K562 (cell line): ENCODE measurements at regions not wholly inside any gene's neighbourhood (a gene's known extent, or its start where the extent isn't known, plus 50 kb on each side); places are given as distances from the start of the nearest gene placed in this dataset.

ENCODE experiments used
- ATAC-seq: fragments of 200-7000 bp; cut with Tn5 transposase; 3 replicates; pipeline ENCODE4 v1.9.1; 2020; ENCODE audit warnings: moderate library complexity
- BruUV-seq: library from RNA; stranded (reverse); fragments of 400-500 nt; replicated peaks from 2 replicates; lab custom pipeline; 2021; lab: Mats Ljungman, UMichigan
- CTCF ChIA-PET: fragments of 300-600 bp; formaldehyde crosslinking; extraction: SDS; loops from one replicate; lab custom pipeline; 2021; ENCODE audit warnings: low intra/inter-chr PET ratio; lab: Yijun Ruan, JAX
- POLR2A ChIA-PET: fragments of 300-600, 350-650 bp; sonication (Branson Sonifier 250); formaldehyde crosslinking; extraction: SDS; loops from one replicate; lab custom pipeline; 2021; ENCODE audit warnings: antibody characterized with exemption, inconsistent platforms; lab: Yijun Ruan, JAX
- DNase-seq, 4 experiments: peaks; one replicate each; pipeline versions ENCODE4 v3.0.0 to v3.0.0-alpha.2; 2011 to 2018; ENCODE audit warnings: low spot score in 3 of 4, mixed read lengths in 3 of 4; ENCODE audit errors: extremely low read depth in 1 of 4
- FAIRE-seq: peaks from 2 replicates; lab custom pipeline; 2011; peaks lifted over from hg19 to GRCh38; lab: Jason Lieb, UNC
- H2AFZ ChIP-seq: 2 replicates; pipeline ENCODE4 v1.6.0; 2011; ENCODE audit warnings: low read depth, low read length, control low read depth, inconsistent platforms
- H3K27ac ChIP-seq: fragments of 200-600 bp; 3 replicates; pipeline ENCODE4 v1.8.0; 2011; ENCODE audit warnings: low read depth, mild to moderate bottlenecking, control low read depth, inconsistent platforms, low read length, moderate library complexity, mixed read lengths; ENCODE audit errors: extremely low read depth
- H3K27me3 ChIP-seq, 2 experiments: fragments of 300-600 bp in 1 of 2; 2 replicates in 1 of 2; 3 replicates in 1 of 2; pipeline versions ENCODE4 v1.6.0 to v1.8.0; 2011; ENCODE audit warnings: inconsistent platforms in 2 of 2, low read length in 2 of 2, mild to moderate bottlenecking in 1 of 2, mixed read lengths in 1 of 2, moderate library complexity in 1 of 2; ENCODE audit not compliant: control insufficient read depth in 2 of 2, insufficient read depth in 2 of 2
- H3K36me3 ChIP-seq: fragments of 300-600 bp; 3 replicates; pipeline ENCODE4 v1.8.0; 2011; ENCODE audit warnings: mild to moderate bottlenecking, low read length, inconsistent platforms; ENCODE audit not compliant: control insufficient read depth, insufficient read depth
- H3K4me1 ChIP-seq, 2 experiments: fragments of 200-600 bp in 1 of 2; replicated peaks in 1 of 2; 2 replicates in 1 of 2; 3 replicates in 1 of 2; pipeline versions ENCODE4 v1.5.1 to v1.8.0; 2011; ENCODE audit warnings: inconsistent platforms in 2 of 2, low read length in 2 of 2, mild to moderate bottlenecking in 1 of 2, mixed read lengths in 1 of 2, moderate library complexity in 1 of 2; ENCODE audit not compliant: control insufficient read depth in 2 of 2, insufficient read depth in 2 of 2
- H3K4me2 ChIP-seq: 2 replicates; pipeline ENCODE4 v1.6.1; 2011; ENCODE audit warnings: low read length, control low read depth, inconsistent platforms, mixed read lengths; ENCODE audit not compliant: insufficient read depth
- H3K4me3 ChIP-seq: fragments of 200-600 bp; sonication (generic), shearing (Covaris generic); 2 replicates; pipeline ENCODE4 v1.5.1; 2016; ENCODE audit warnings: control low read depth, inconsistent platforms
- H3K79me2 ChIP-seq: fragments of 200-600 bp; 3 replicates; pipeline ENCODE4 v1.8.0; 2011; ENCODE audit warnings: low read length, inconsistent platforms; ENCODE audit not compliant: control insufficient read depth, insufficient read depth
- H3K9ac ChIP-seq, 2 experiments: 2 replicates each; pipeline versions ENCODE4 v1.6.0 to v1.6.1; 2011; ENCODE audit warnings: low read depth in 2 of 2, low read length in 2 of 2, control low read depth in 1 of 2, inconsistent platforms in 1 of 2, mild to moderate bottlenecking in 1 of 2, mixed read lengths in 1 of 2; ENCODE audit not compliant: insufficient read depth in 1 of 2
- H3K9me1 ChIP-seq: one replicate; pipeline ENCODE4 v1.6.0; 2011; ENCODE audit warnings: inconsistent platforms, mild to moderate bottlenecking, low read length, moderate library complexity; ENCODE audit not compliant: control insufficient read depth, insufficient read depth
- H3K9me3 ChIP-seq: replicated peaks from 2 replicates; pipeline ENCODE4 v1.5.1; 2011; ENCODE audit warnings: low read depth, low read length, inconsistent platforms; ENCODE audit not compliant: control insufficient read depth, insufficient read depth
- H4K20me1 ChIP-seq: replicated peaks from 2 replicates; pipeline ENCODE4 v1.6.1; 2011; ENCODE audit warnings: low read length, inconsistent platforms, mixed read lengths; ENCODE audit not compliant: control insufficient read depth, insufficient read depth
- CEBPB ChIP-seq: fragments of 450-650 bp; IDR thresholded peaks from 2 replicates; pipeline ENCODE4 v1.6.1; 2016; ENCODE audit warnings: missing genetic modification characterization, missing compliant biosample characterization
- CEBPG ChIP-seq, 3 experiments: fragments of 200-800 bp in 1 of 3; sonication (Bioruptor generic) in 1 of 3; sonication (generic) in 1 of 3; formaldehyde crosslinking in 1 of 3; IDR thresholded peaks in 2 of 3; conservative IDR thresholded peaks in 1 of 3; 2 replicates each; pipeline versions ENCODE4 v1.6.1 to v1.8.0; 2016 to 2022; ENCODE audit warnings: missing compliant biosample characterization in 2 of 3, missing genetic modification characterization in 2 of 3, mild to moderate bottlenecking in 1 of 3, missing genetic modification reagents in 1 of 3
- ETV1 ChIP-seq: fragments of 450-650 bp; conservative IDR thresholded peaks from 2 replicates; pipeline ENCODE4 v1.6.1; 2016; ENCODE audit warnings: missing genetic modification characterization, control low read depth, low read depth, missing compliant biosample characterization
- LCOR ChIP-seq: sonication (generic); formaldehyde crosslinking; IDR thresholded peaks from 2 replicates; pipeline ENCODE4 v1.8.0; 2022; ENCODE audit warnings: mild to moderate bottlenecking, missing genetic modification reagents
- TOE1 ChIP-seq, 2 experiments: fragments of 450-650 bp in 1 of 2; sonication (generic) in 1 of 2; formaldehyde crosslinking in 1 of 2; IDR thresholded peaks; 2 replicates each; pipeline versions ENCODE4 v1.7.1 to v1.8.0; 2016 to 2022; ENCODE audit warnings: borderline replicate concordance in 2 of 2, mild to moderate bottlenecking in 2 of 2, antibody characterized with exemption in 1 of 2, inconsistent platforms in 1 of 2, low read depth in 1 of 2, missing genetic modification reagents in 1 of 2, moderate library complexity in 1 of 2
- ZNF780A ChIP-seq: fragments of 250-450 bp; sonication (Bioruptor Pico); IDR thresholded peaks from 2 replicates; pipeline ENCODE4 v1.5.0; 2021; ENCODE audit warnings: mild to moderate bottlenecking
- WGBS: fragments of 100-300 bp; shearing (Covaris generic); methylation state at CpG from one replicate; pipeline ENCODE4 v1.1.6; 2016; ENCODE audit warnings: low coverage, mixed read lengths; ENCODE audit not compliant: insufficient coverage; ENCODE audit errors: missing lambda C conversion rate; 5-methylcytosine and 5-hydroxymethylcytosine counted together
- in situ Hi-C: fragments of 300-500 bp; cut with MboI; formaldehyde crosslinking; loops from 4 replicates; pipeline ENCODE4 v1.15.0; 2018; ENCODE audit warnings: inconsistent platforms, mixed read lengths
- intact Hi-C: fragments of 100-400 bp; cut with micrococcal nuclease; formaldehyde crosslinking; loops from 2 replicates; pipeline ENCODE4 v1.14.2; 2022
- TF ChIP-seq, protein P1 (sequence below): fragments of 450-650 bp; formaldehyde crosslinking; IDR thresholded peaks from 2 replicates; pipeline ENCODE4 v1.4.0; 2020; ENCODE audit warnings: mild to moderate bottlenecking, moderate library complexity
- TF ChIP-seq, protein P2 (sequence below): fragments of 450-650 bp; IDR thresholded peaks from 2 replicates; pipeline ENCODE4 v1.6.1; 2016
- TF ChIP-seq, protein P3 (sequence below): fragments of 200-400 bp; formaldehyde crosslinking; IDR thresholded peaks from 2 replicates; pipeline ENCODE4 v1.6.1; 2017; ENCODE audit warnings: mild to moderate bottlenecking, low read depth, low read length, moderate library complexity

DNA sequence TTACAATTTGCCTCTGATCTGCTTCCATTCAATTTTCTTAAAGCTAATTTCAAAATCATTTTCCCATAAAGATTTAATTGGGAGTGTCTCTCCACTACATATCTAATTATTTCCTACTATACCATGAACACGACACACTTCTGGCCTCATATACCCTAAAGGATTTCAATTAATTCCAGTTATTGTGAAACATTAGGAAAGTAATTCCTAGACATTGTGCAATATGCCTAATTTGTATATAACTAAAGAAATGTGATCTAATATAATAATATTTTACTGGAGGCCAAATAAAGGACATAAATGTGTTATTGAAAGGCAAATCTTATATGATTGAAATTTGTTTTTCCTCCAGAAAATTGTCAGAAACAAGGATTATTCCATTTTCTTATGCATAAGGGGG lies 727.2 kb upstream of the ADGRL2 start:
- Histone ChIP-seq H3K9me1 (no peaks in the 10 kb centered on the region), H3K9me3 (no peaks in the 10 kb centered on the region), H3K4me2 (no peak overlapping the region), H3K27me3 (no peaks in the 10 kb centered on the region), H3K9ac (no peak overlapping the region), H3K79me2 (no peaks in the 10 kb centered on the region), H3K36me3 (no peaks in the 10 kb centered on the region), H2AFZ (no peak overlapping the region), H3K4me1 (no peaks in the 10 kb centered on the region), H4K20me1 (no peaks in the 10 kb centered on the region)
- BruUV-seq: no TSS peak
- FAIRE-seq (no peak), ATAC-seq (no peak)
- ChIA-PET POLR2A (no interaction called here), CTCF (no interaction called here)
- in situ Hi-C loops: no loop called here
- TF ChIP-seq CEBPB (tag): peak; percentile 52
- TF ChIP-seq CEBPG (CRISPR knock-in tag; IDR thresholded peaks at IDR 0.05): no peak
- TF ChIP-seq CEBPG (tag; conservative IDR thresholded peaks at IDR 0.05 in 1 of 2, IDR thresholded peaks at IDR 0.05 in 1 of 2): peak in 1 of 2 experiments; percentile 65; a peak in 1 of 4 replicates
- TF ChIP-seq LCOR (CRISPR knock-in tag): no peak
- TF ChIP-seq, all 486 proteins: peak for 2
- H3K27ac ChIP-seq: no peak overlapping the region
- no peak overlapping the region for H3K4me3 ChIP-seq
- no peak for DNase-seq
- 0% methylated on average over 1 of the region's 1 CpG for WGBS
- intact Hi-C loops: no loop called here

DNA sequence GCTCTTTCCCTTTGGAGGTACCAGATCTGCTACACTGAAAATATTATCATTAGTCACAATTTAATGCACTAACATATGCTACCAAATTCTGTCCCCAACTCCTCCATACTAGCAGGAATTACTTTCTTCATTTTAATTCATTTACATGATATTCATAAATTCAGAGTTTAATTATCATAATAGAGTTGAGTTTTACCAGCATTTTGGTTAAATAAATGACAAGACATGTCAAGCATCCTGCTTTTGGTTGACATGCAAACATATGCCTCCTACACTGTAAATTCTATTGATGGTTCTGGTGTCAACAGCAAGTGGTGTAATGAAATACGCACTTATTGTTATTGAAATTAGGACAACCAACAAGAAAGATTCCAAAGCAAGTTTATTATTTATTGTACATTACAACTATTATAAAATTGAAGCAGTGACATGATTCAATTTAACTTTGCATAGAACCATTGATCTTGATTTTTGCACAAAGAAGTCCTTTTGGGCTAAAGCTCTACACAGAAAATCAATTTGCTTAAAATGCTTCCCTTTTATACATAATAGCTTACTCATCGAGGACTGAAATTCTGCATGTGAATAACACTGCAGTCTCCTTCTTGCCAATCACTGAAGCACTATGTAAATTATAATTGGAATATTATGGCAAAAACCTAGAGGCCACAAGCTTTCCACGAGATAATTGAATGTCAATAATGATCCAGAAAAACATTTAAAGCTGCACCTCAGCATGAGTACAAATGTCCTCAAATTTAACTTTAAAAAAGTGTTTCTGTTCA lies 728.6 kb upstream of the ADGRL2 start:
- H3K36me3 ChIP-seq: no peaks in the 10 kb centered on the region
- DNase-seq: no peak
- H3K4me3 ChIP-seq: no peak overlapping the region
- no peak for ATAC-seq
- in situ Hi-C loops: no loop called here
- H3K4me1 ChIP-seq: no peaks in the 10 kb centered on the region
- FAIRE-seq: no peak
- H3K79me2 ChIP-seq: no peaks in the 10 kb centered on the region
- no TSS peak for BruUV-seq
- no peak overlapping the region for H3K27ac ChIP-seq
- POLR2A ChIA-PET: no interaction called here
- intact Hi-C loops: no loop called here
- no peaks in the 10 kb centered on the region for H3K9me1 ChIP-seq
- CTCF ChIA-PET: no interaction called here
- H2AFZ ChIP-seq: no peak overlapping the region
- WGBS: 5% methylated on average over 3 of the region's 3 CpGs
- H3K27me3 ChIP-seq: no peaks in the 10 kb centered on the region
- H3K9me3 ChIP-seq: no peaks in the 10 kb centered on the region
- H4K20me1 ChIP-seq: no peaks in the 10 kb centered on the region
- H3K9ac ChIP-seq: no peak overlapping the region
- no peak overlapping the region for H3K4me2 ChIP-seq
- TF ChIP-seq, protein P1, sequence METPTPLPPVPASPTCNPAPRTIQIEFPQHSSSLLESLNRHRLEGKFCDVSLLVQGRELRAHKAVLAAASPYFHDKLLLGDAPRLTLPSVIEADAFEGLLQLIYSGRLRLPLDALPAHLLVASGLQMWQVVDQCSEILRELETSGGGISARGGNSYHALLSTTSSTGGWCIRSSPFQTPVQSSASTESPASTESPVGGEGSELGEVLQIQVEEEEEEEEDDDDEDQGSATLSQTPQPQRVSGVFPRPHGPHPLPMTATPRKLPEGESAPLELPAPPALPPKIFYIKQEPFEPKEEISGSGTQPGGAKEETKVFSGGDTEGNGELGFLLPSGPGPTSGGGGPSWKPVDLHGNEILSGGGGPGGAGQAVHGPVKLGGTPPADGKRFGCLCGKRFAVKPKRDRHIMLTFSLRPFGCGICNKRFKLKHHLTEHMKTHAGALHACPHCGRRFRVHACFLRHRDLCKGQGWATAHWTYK (CRISPR knock-in tag): no peak
- TF ChIP-seq, protein P2, sequence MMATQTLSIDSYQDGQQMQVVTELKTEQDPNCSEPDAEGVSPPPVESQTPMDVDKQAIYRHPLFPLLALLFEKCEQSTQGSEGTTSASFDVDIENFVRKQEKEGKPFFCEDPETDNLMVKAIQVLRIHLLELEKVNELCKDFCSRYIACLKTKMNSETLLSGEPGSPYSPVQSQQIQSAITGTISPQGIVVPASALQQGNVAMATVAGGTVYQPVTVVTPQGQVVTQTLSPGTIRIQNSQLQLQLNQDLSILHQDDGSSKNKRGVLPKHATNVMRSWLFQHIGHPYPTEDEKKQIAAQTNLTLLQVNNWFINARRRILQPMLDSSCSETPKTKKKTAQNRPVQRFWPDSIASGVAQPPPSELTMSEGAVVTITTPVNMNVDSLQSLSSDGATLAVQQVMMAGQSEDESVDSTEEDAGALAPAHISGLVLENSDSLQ: no peak
- TF ChIP-seq, protein P3, sequence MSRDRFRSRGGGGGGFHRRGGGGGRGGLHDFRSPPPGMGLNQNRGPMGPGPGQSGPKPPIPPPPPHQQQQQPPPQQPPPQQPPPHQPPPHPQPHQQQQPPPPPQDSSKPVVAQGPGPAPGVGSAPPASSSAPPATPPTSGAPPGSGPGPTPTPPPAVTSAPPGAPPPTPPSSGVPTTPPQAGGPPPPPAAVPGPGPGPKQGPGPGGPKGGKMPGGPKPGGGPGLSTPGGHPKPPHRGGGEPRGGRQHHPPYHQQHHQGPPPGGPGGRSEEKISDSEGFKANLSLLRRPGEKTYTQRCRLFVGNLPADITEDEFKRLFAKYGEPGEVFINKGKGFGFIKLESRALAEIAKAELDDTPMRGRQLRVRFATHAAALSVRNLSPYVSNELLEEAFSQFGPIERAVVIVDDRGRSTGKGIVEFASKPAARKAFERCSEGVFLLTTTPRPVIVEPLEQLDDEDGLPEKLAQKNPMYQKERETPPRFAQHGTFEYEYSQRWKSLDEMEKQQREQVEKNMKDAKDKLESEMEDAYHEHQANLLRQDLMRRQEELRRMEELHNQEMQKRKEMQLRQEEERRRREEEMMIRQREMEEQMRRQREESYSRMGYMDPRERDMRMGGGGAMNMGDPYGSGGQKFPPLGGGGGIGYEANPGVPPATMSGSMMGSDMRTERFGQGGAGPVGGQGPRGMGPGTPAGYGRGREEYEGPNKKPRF: no peak
- no peak for TF ChIP-seq ZNF780A (CRISPR knock-in tag)
- TF ChIP-seq TOE1 (IDR thresholded peaks at IDR 0.05; ENCODE audit: borderline replicate concordance): no peak
- TF ChIP-seq TOE1 (CRISPR knock-in tag; IDR thresholded peaks at IDR 0.05; ENCODE audit: borderline replicate concordance, low read depth): no peak
- TF ChIP-seq ETV1 (tag): no peak
